ENCODE measurements at regions not wholly inside any gene's neighbourhood (a gene's known extent, or its start where the extent isn't known, plus 50 kb on each side); places are given as distances from the start of the nearest gene placed in this dataset.

DNA sequence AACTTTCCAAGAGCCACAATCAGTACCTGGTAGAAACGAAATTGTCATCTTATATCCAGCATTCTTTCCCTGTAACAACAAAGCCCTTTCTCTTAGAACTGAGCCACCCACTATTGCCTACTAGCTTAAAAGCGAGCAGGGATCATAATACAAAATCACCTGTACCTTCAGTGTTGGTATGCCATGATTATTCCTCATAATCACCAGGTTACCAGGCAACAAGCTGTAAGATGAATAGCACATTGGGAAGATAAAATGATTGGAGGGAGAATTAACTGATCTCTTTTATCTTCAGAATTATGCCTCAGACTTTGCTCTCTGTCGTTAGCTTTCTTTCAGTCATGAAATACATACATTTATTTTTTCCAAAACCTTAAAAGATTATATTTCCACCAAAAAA, 345.6 kb downstream of the PRELID2 start:
- Histone ChIP-seq H3K27ac (ENCODE audit: low read length) (no peak overlapping the region), H2AFZ (ENCODE audit: low read depth, low read length) (no peak overlapping the region), H3K79me2 (ENCODE audit: low read length) (no peaks in the 10 kb centered on the region), H3K9me3 (ENCODE audit: insufficient read depth, low read length) (no peaks in the 10 kb centered on the region), H4K20me1 (ENCODE audit: insufficient read depth, low read length) (no peaks in the 10 kb centered on the region), H3K4me1 (ENCODE audit: low read length) (no peaks in the 10 kb centered on the region), H3K4me2 (ENCODE audit: low read length) (no peak overlapping the region), H3K36me3 (replicated peaks; ENCODE audit: low read depth, low read length) (no peaks in the 10 kb centered on the region), H3K27me3 (ENCODE audit: low read depth, low read length) (no peaks in the 10 kb centered on the region), H3K4me3 (ENCODE audit: low read length) (no peak overlapping the region), H3K9ac (ENCODE audit: low read length) (no peak overlapping the region)
- no peak for TF ChIP-seq EZH2phosphoT487 (IDR thresholded peaks at IDR 0.05; ENCODE audit: low read depth)
- TF ChIP-seq CTCF (IDR thresholded peaks at IDR 0.05; ENCODE audit: low read depth, low read length): no peak

DNA sequence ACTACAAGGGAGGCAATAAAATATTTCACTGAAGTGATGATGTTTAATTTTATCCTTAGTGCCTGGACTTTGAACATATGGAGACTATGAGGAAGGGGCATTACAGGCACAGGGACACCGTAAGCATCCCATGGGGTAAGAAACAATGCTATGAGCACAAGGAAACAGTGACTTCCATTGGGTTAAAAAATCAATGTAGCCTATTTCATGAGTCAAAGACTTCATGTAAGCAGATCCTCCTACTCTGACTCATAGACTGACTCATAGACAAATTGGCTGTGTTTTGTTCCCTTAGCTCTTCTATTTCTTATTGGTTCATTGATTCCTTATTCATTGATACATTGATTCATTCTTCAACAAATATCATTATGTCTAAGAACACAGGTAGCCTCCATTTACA, 351.0 kb downstream of the PRELID2 start:
- H3K9ac ChIP-seq (ENCODE audit: low read length): no peak overlapping the region
- no peaks in the 10 kb centered on the region for H3K4me1 ChIP-seq (ENCODE audit: low read length)
- no peaks in the 10 kb centered on the region for H3K9me3 ChIP-seq (ENCODE audit: insufficient read depth, low read length)
- H3K36me3 ChIP-seq (replicated peaks; ENCODE audit: low read depth, low read length): no peaks in the 10 kb centered on the region
- H3K4me2 ChIP-seq (ENCODE audit: low read length): no peak overlapping the region
- no peaks in the 10 kb centered on the region for H3K79me2 ChIP-seq (ENCODE audit: low read length)
- no peak overlapping the region for H3K4me3 ChIP-seq (ENCODE audit: low read length)
- no peak overlapping the region for H3K27ac ChIP-seq (ENCODE audit: low read length)
- TF ChIP-seq CTCF (IDR thresholded peaks at IDR 0.05; ENCODE audit: low read depth, low read length) (no peak), EZH2phosphoT487 (IDR thresholded peaks at IDR 0.05; ENCODE audit: low read depth) (no peak)
- no peaks in the 10 kb centered on the region for H4K20me1 ChIP-seq (ENCODE audit: insufficient read depth, low read length)
- no peak overlapping the region for H2AFZ ChIP-seq (ENCODE audit: low read depth, low read length)
- H3K27me3 ChIP-seq (ENCODE audit: low read depth, low read length): no peaks in the 10 kb centered on the region

- H3K27ac ChIP-seq (ENCODE audit: low read length): no peak overlapping the region
- H3K4me3 ChIP-seq (ENCODE audit: low read length): no peak overlapping the region
- no peaks in the 10 kb centered on the region for H3K36me3 ChIP-seq (replicated peaks; ENCODE audit: low read depth, low read length)
- H3K79me2 ChIP-seq (ENCODE audit: low read length): no peaks in the 10 kb centered on the region
- no peaks in the 10 kb centered on the region for H4K20me1 ChIP-seq (ENCODE audit: insufficient read depth, low read length)
- H3K27me3 ChIP-seq (ENCODE audit: low read depth, low read length): no peaks in the 10 kb centered on the region
- H2AFZ ChIP-seq (ENCODE audit: low read depth, low read length): no peak overlapping the region
- TF ChIP-seq CTCF (IDR thresholded peaks at IDR 0.05; ENCODE audit: low read depth, low read length) (no peak), EZH2phosphoT487 (IDR thresholded peaks at IDR 0.05; ENCODE audit: low read depth) (no peak)
- no peaks in the 10 kb centered on the region for H3K9me3 ChIP-seq (ENCODE audit: insufficient read depth, low read length)
- H3K9ac ChIP-seq (ENCODE audit: low read length): no peak overlapping the region
- no peaks in the 10 kb centered on the region for H3K4me1 ChIP-seq (ENCODE audit: low read length)
- H3K4me2 ChIP-seq (ENCODE audit: low read length): no peak overlapping the region
Observed at GRCh38 chr5:145483212-145483611, 351.9 kb downstream of the PRELID2 start.

DNA sequence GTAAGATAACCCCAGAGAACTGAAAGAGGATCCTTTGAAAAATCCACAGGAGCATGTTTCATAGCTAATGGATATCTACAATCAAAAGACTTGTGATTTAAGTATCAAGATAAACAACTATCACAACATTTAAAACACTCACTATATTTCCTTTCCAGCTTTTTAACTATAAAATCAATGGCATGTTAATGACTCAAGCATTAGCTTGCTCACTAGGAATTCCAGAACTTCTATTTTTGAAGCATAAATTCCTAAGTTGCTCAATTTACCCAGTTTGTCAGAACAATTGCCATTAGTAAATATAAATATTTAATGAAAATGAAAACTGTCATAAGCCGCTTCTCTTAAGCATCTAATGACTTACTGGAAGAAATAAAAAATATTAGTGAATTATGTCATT, 355.3 kb downstream of the PRELID2 start:
- H3K4me1 ChIP-seq (ENCODE audit: low read length): no peaks in the 10 kb centered on the region
- no peaks in the 10 kb centered on the region for H3K79me2 ChIP-seq (ENCODE audit: low read length)
- H3K4me2 ChIP-seq (ENCODE audit: low read length): no peak overlapping the region
- H3K9me3 ChIP-seq (ENCODE audit: insufficient read depth, low read length): no peaks in the 10 kb centered on the region
- no peak overlapping the region for H3K9ac ChIP-seq (ENCODE audit: low read length)
- no peak overlapping the region for H3K27ac ChIP-seq (ENCODE audit: low read length)
- H3K4me3 ChIP-seq (ENCODE audit: low read length): no peak overlapping the region
- no peaks in the 10 kb centered on the region for H4K20me1 ChIP-seq (ENCODE audit: insufficient read depth, low read length)
- H3K27me3 ChIP-seq (ENCODE audit: low read depth, low read length): no peaks in the 10 kb centered on the region
- TF ChIP-seq CTCF (IDR thresholded peaks at IDR 0.05; ENCODE audit: low read depth, low read length) (no peak), EZH2phosphoT487 (IDR thresholded peaks at IDR 0.05; ENCODE audit: low read depth) (no peak)
- H2AFZ ChIP-seq (ENCODE audit: low read depth, low read length): no peak overlapping the region
- H3K36me3 ChIP-seq (replicated peaks; ENCODE audit: low read depth, low read length): no peaks in the 10 kb centered on the region
